IMR-90 (cell line): ENCODE measurements at regions not wholly inside any gene's neighbourhood (a gene's known extent, or its start where the extent isn't known, plus 50 kb on each side); places are given as distances from the start of the nearest gene placed in this dataset.

ENCODE experiments used
- ATAC-seq: fragments of 200-7000 bp; cut with Tn5 transposase; 2 replicates; pipeline ENCODE4 v1.9.1; 2020; ENCODE audit warnings: low read depth, mild to moderate bottlenecking, moderate library complexity
- BruUV-seq: library from RNA; stranded (reverse); fragments of 400-500 nt; replicated peaks from 2 replicates; lab custom pipeline; 2021; lab: Mats Ljungman, UMichigan
- CTCF ChIA-PET: fragments of 300-600 bp; formaldehyde crosslinking; extraction: SDS; loops from one replicate; lab custom pipeline; 2021; ENCODE audit warnings: antibody characterized with exemption; lab: Yijun Ruan, JAX
- POLR2A ChIA-PET: fragments of 300-600 bp; sonication (Branson Sonifier 250); formaldehyde crosslinking; loops from one replicate; lab custom pipeline; 2022; ENCODE audit warnings: antibody characterized with exemption; ENCODE audit not compliant: unreplicated experiment; lab: Charles Lee
- DNase-seq: peaks from one replicate; pipeline ENCODE4 v3.0.0; 2013
- H2AFZ ChIP-seq: replicated peaks from 2 replicates; pipeline ENCODE3; 2013; ENCODE audit warnings: low read length, mild to moderate bottlenecking; ENCODE audit not compliant: poor library complexity
- H2AK5ac ChIP-seq: 2 replicates; pipeline ENCODE4 v1.6.1; 2013; ENCODE audit warnings: low read depth, low read length, inconsistent platforms
- H2AK9ac ChIP-seq: replicated peaks from 2 replicates; pipeline ENCODE3; 2013; ENCODE audit warnings: mild to moderate bottlenecking, low read depth, low read length, moderate library complexity; ENCODE audit not compliant: poor library complexity
- H2BK120ac ChIP-seq: 2 replicates; pipeline ENCODE4 v1.6.1; 2013; ENCODE audit warnings: low read depth, low read length, inconsistent platforms
- H2BK15ac ChIP-seq: 3 replicates; pipeline ENCODE4 v1.6.1; 2013; ENCODE audit warnings: low read depth, low read length, inconsistent platforms
- H2BK20ac ChIP-seq: 2 replicates; pipeline ENCODE4 v1.6.1; 2013; ENCODE audit warnings: low read depth, mild to moderate bottlenecking, inconsistent platforms, low read length, moderate library complexity
- H2BK5ac ChIP-seq: 2 replicates; pipeline ENCODE4 v1.6.1; 2013; ENCODE audit warnings: mild to moderate bottlenecking, low read depth, low read length, inconsistent platforms; ENCODE audit not compliant: poor library complexity, severe bottlenecking
- H3K14ac ChIP-seq: replicated peaks from 2 replicates; pipeline ENCODE4 v1.6.1; 2013; ENCODE audit warnings: low read depth, low read length, inconsistent platforms
- H3K18ac ChIP-seq: 2 replicates; pipeline ENCODE4 v1.6.1; 2013; ENCODE audit warnings: low read depth, low read length, control low read depth
- H3K23ac ChIP-seq: 2 replicates; pipeline ENCODE4 v1.6.1; 2013; ENCODE audit warnings: low read depth, low read length, inconsistent platforms
- H3K27ac ChIP-seq: 2 replicates; pipeline ENCODE4 v1.5.1; 2013; ENCODE audit warnings: mild to moderate bottlenecking, control low read depth, low read length; ENCODE audit not compliant: insufficient read depth
- H3K27me3 ChIP-seq: 2 replicates; pipeline ENCODE4 v1.6.1; 2013; ENCODE audit warnings: low read length; ENCODE audit not compliant: control insufficient read depth, insufficient read depth
- H3K36me3 ChIP-seq: 2 replicates; pipeline ENCODE4 v1.6.1; 2013; ENCODE audit warnings: low read length, mixed read lengths; ENCODE audit not compliant: control insufficient read depth, insufficient read depth
- H3K4ac ChIP-seq: 2 replicates; pipeline ENCODE4 v1.6.1; 2013; ENCODE audit warnings: low read depth, low read length, inconsistent platforms
- H3K4me1 ChIP-seq: 2 replicates; pipeline ENCODE4 v1.6.1; 2013; ENCODE audit warnings: low read length, mixed read lengths; ENCODE audit not compliant: control insufficient read depth, insufficient read depth
- H3K4me2 ChIP-seq: 2 replicates; pipeline ENCODE4 v1.6.1; 2013; ENCODE audit warnings: low read depth, mild to moderate bottlenecking, control low read depth, low read length, moderate library complexity
- H3K4me3 ChIP-seq: 2 replicates; pipeline ENCODE4 v1.5.1; 2013; ENCODE audit warnings: low read depth, mild to moderate bottlenecking, control low read depth, low read length, moderate library complexity; ENCODE audit not compliant: insufficient read depth
- H3K56ac ChIP-seq: 2 replicates; pipeline ENCODE4 v1.6.1; 2013; ENCODE audit warnings: low read length, inconsistent platforms; ENCODE audit not compliant: insufficient read depth; ENCODE audit errors: extremely low read depth
- H3K79me1 ChIP-seq, 2 experiments: 2 replicates each; pipeline ENCODE4 v1.6.1; 2013; ENCODE audit warnings: low read length in 2 of 2, inconsistent platforms in 1 of 2, low read depth in 1 of 2
- H3K9ac ChIP-seq: 2 replicates; pipeline ENCODE4 v1.6.1; 2013; ENCODE audit warnings: low read depth, low read length, control low read depth
- H3K9me1 ChIP-seq: 2 replicates; pipeline ENCODE4 v1.6.1; 2013; ENCODE audit warnings: low read length, inconsistent platforms; ENCODE audit not compliant: insufficient read depth
- H3K9me3 ChIP-seq: 2 replicates; pipeline ENCODE4 v1.6.1; 2013; ENCODE audit warnings: low read length; ENCODE audit not compliant: control insufficient read depth, insufficient read depth
- H4K20me1 ChIP-seq: 2 replicates; pipeline ENCODE4 v1.6.1; 2013; ENCODE audit warnings: low read length, inconsistent platforms; ENCODE audit not compliant: insufficient read depth
- H4K5ac ChIP-seq: 2 replicates; pipeline ENCODE4 v1.6.1; 2013; ENCODE audit warnings: mild to moderate bottlenecking, low read depth, low read length, control low read depth
- H4K8ac ChIP-seq, 2 experiments: 2 replicates each; pipeline ENCODE4 v1.6.1; 2013; ENCODE audit warnings: low read depth in 2 of 2, low read length in 2 of 2, control low read depth in 1 of 2, inconsistent platforms in 1 of 2
- H4K91ac ChIP-seq: 2 replicates; pipeline ENCODE4 v1.6.1; 2013; ENCODE audit warnings: low read depth, low read length, inconsistent platforms; ENCODE audit not compliant: insufficient read depth
- CEBPB ChIP-seq: IDR thresholded peaks from 2 replicates; pipeline ENCODE4 v1.6.1; 2012; ENCODE audit warnings: low read depth, low read length, improper control_type of control experiment
- CHD1 ChIP-seq: IDR thresholded peaks from 2 replicates; pipeline ENCODE4 v1.6.1; 2012; ENCODE audit warnings: low read depth, low read length, improper control_type of control experiment
- WGBS, 2 experiments: methylation state at CpG; one replicate each; pipeline versions ENCODE4 v1.1.5 to v1.1.7; 2013; ENCODE audit warnings: missing lambda C conversion rate in 2 of 2; ENCODE audit not compliant: insufficient read length in 1 of 2; ENCODE audit errors: extremely low coverage in 2 of 2; 5-methylcytosine and 5-hydroxymethylcytosine counted together
- dilution Hi-C: fragments of 300-500 bp; cut with HindIII; formaldehyde crosslinking; loops from one replicate; pipeline ENCODE4 v1.14.3; 2018; ENCODE audit warnings: low sequenced_read_pairs; ENCODE audit not compliant: unreplicated experiment
- in situ Hi-C: fragments of 300-500 bp; cut with MboI; formaldehyde crosslinking; loops from 3 replicates; pipeline ENCODE4 v1.14.3; 2019; ENCODE audit warnings: low sequenced_read_pairs, inconsistent platforms, mixed read lengths
- intact Hi-C: fragments of 100-400 bp; cut with micrococcal nuclease; formaldehyde crosslinking; loops from 2 replicates; pipeline ENCODE4 v1.10.0; 2022

DNA sequence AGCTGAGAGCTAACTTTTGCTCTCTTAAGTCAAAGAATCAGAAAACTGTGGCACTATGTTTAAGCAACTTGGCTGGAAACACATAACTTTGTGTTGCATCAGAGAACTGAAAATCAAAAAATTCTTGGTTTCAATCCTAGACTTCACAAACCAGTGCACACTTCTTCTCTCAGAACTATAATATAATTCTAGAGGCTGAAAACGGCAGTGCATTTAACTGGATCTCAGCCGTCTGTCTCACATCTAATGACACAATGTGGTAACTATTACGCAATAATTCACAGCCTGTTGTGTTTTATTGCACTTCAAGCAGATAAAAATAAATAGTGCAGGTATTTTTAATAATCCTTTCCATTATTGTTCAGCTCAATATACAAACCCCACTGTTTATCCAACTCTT is 260.6 kb upstream of the DIAPH2 start:
- no peaks in the 10 kb centered on the region for H3K9me1 ChIP-seq

More for the DNA sequence above, 260.6 kb upstream of the DIAPH2 start:
- Histone ChIP-seq H3K23ac (no peak overlapping the region), H2BK120ac (no peak overlapping the region), H3K18ac (no peak overlapping the region), H3K4me2 (no peak overlapping the region; the same call in 1 of the 2 replicates), H2AK5ac (no peak overlapping the region), H3K27me3 (no peaks in the 10 kb centered on the region), H2BK5ac (no peak overlapping the region), H4K20me1 (no peaks in the 10 kb centered on the region), H2AK9ac (no peak overlapping the region), H3K4me1 (no peaks in the 10 kb centered on the region; the same call in 1 of the 2 replicates), H3K9me3 (no peaks in the 10 kb centered on the region), H3K56ac (no peak overlapping the region), H2BK20ac (peak overlapping the region; percentile 31; the same call in 1 of the 2 replicates), H4K8ac (no peak overlapping the region), H3K36me3 (no peaks in the 10 kb centered on the region), H2BK15ac (no peak overlapping the region), H3K9ac (no peak overlapping the region), H4K5ac (no peak overlapping the region), H3K4me3 (no peak overlapping the region), H2AFZ (no peak overlapping the region), H3K27ac (no peak overlapping the region), H3K4ac (no peak overlapping the region), H3K79me1 (no peaks in the 10 kb centered on the region), H3K14ac (no peak overlapping the region), H4K91ac (no peak overlapping the region)
- BruUV-seq, result no TSS peak
- CTCF ChIA-PET, result interaction anchor here (1.3 kb wide), 1 partner anchor 13 kb away, joined by 3 read pairs; no protein-coding TSS in a partner anchor
- dilution Hi-C loops (no loop called here), intact Hi-C loops (no loop called here), in situ Hi-C loops (no loop called here)
- no CpG with 5 or more reads among the region's 3 CpGs for WGBS, 2 experiments
- ATAC-seq, result no peak
- POLR2A ChIA-PET, result no interaction called here
- no peak for TF ChIP-seq CHD1
- peak; percentile 97 for TF ChIP-seq CEBPB
- no peak for DNase-seq
